ENCODE measurements at regions not wholly inside any gene's neighbourhood (a gene's known extent, or its start where the extent isn't known, plus 50 kb on each side); places are given as distances from the start of the nearest gene placed in this dataset.
"Not testable (repeated sequence)": the region's sequence is repeated elsewhere in the genome, so short reads cannot be mapped to it uniquely, and the experiment has no call there.

DNA sequence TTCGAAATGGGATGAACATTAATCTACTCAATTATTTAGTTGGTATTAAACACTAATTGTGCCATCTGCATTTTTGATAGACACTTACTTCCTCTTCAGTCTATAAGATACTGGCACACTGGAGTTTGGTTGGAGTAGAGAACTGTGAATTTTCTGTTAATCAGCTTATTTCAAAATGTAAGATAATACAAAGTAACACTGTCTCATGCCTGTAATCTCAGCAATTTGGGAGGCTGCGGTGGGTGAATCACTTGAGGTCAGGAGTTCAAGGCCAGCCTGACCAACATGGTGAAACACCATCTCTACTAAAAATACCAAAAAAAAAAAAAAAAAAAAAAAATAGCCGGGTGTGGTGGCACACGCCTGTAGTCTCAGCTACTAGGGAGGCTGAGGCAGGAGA is 440.2 kb upstream of the NUDT12 start:
- TF ChIP-seq, protein P1, sequence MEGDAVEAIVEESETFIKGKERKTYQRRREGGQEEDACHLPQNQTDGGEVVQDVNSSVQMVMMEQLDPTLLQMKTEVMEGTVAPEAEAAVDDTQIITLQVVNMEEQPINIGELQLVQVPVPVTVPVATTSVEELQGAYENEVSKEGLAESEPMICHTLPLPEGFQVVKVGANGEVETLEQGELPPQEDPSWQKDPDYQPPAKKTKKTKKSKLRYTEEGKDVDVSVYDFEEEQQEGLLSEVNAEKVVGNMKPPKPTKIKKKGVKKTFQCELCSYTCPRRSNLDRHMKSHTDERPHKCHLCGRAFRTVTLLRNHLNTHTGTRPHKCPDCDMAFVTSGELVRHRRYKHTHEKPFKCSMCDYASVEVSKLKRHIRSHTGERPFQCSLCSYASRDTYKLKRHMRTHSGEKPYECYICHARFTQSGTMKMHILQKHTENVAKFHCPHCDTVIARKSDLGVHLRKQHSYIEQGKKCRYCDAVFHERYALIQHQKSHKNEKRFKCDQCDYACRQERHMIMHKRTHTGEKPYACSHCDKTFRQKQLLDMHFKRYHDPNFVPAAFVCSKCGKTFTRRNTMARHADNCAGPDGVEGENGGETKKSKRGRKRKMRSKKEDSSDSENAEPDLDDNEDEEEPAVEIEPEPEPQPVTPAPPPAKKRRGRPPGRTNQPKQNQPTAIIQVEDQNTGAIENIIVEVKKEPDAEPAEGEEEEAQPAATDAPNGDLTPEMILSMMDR (IDR thresholded peaks at IDR 0.05): not testable (repeated sequence)
- not testable (repeated sequence) for TF ChIP-seq EZH2 (IDR thresholded peaks at IDR 0.05; ENCODE audit: borderline replicate concordance, insufficient read depth, low read depth, low read length, poor library complexity, severe bottlenecking)
